Activated naive CD8-positive, alpha-beta T cell (primary cell): ENCODE measurements at regions not wholly inside any gene's neighbourhood (a gene's known extent, or its start where the extent isn't known, plus 50 kb on each side); places are given as distances from the start of the nearest gene placed in this dataset.
"Not testable (repeated sequence)": the region's sequence is repeated elsewhere in the genome, so short reads cannot be mapped to it uniquely, and the experiment has no call there.

Source experiments
- H3K27ac Mint-ChIP-seq: one replicate; pipeline ENCODE4 v1.8.0; 2021; ENCODE audit warnings: mixed read lengths
- H3K27me3 Mint-ChIP-seq: one replicate; pipeline ENCODE4 v1.8.0; 2021; ENCODE audit warnings: mixed read lengths
- H3K36me3 Mint-ChIP-seq: one replicate; pipeline ENCODE4 v1.8.0; 2021; ENCODE audit warnings: mixed read lengths
- H3K4me1 Mint-ChIP-seq: one replicate; pipeline ENCODE4 v1.8.0; 2021; ENCODE audit warnings: low read depth, mixed read lengths
- H3K4me3 Mint-ChIP-seq: one replicate; pipeline ENCODE4 v1.8.0; 2021; ENCODE audit warnings: mild to moderate bottlenecking, mixed read lengths
- H3K9me3 Mint-ChIP-seq: one replicate; pipeline ENCODE4 v1.8.0; 2021; ENCODE audit warnings: low read depth, mixed read lengths

DNA sequence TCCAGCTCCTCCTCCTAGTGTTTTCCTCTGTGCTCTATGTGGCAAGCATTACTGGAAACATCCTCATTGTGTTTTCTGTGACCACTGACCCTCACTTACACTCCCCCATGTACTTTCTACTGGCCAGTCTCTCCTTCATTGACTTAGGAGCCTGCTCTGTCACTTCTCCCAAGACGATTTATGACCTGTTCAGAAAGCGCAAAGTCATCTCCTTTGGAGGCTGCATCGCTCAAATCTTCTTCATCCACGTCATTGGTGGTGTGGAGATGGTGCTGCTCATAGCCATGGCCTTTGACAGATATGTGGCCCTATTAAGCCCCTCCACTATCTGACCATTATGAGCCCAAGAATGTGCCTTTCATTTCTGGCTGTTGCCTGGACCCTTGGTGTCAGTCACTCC lies 64.0 kb downstream of the OR4F15 start:
- H3K36me3 Mint-ChIP-seq, H3K4me1 Mint-ChIP-seq, H3K9me3 Mint-ChIP-seq, H3K27ac Mint-ChIP-seq, H3K4me3 Mint-ChIP-seq, H3K27me3 Mint-ChIP-seq: not testable (repeated sequence)

DNA sequence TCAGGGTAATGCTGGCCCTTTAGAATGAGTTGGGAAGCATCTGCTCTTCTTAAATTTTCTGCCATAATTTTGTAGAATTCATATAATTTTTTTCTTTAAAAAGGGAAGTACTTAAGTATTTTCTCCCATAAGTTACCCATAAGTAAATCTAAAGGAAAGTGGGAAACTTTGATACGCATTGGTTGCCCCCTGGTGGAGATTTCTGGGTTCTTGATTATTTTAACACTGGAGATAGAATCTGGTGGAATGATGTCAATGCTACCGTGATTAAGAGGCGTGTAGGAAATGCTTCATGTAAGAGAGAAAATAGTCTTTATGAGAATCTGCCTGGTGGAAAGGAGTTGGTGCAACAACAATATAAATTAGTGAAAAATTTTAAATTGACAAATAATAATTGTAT lies 65.6 kb downstream of the OR4F15 start:
- H3K9me3 Mint-ChIP-seq, H3K4me1 Mint-ChIP-seq, H3K27me3 Mint-ChIP-seq, H3K36me3 Mint-ChIP-seq, H3K27ac Mint-ChIP-seq, H3K4me3 Mint-ChIP-seq: not testable (repeated sequence)

DNA sequence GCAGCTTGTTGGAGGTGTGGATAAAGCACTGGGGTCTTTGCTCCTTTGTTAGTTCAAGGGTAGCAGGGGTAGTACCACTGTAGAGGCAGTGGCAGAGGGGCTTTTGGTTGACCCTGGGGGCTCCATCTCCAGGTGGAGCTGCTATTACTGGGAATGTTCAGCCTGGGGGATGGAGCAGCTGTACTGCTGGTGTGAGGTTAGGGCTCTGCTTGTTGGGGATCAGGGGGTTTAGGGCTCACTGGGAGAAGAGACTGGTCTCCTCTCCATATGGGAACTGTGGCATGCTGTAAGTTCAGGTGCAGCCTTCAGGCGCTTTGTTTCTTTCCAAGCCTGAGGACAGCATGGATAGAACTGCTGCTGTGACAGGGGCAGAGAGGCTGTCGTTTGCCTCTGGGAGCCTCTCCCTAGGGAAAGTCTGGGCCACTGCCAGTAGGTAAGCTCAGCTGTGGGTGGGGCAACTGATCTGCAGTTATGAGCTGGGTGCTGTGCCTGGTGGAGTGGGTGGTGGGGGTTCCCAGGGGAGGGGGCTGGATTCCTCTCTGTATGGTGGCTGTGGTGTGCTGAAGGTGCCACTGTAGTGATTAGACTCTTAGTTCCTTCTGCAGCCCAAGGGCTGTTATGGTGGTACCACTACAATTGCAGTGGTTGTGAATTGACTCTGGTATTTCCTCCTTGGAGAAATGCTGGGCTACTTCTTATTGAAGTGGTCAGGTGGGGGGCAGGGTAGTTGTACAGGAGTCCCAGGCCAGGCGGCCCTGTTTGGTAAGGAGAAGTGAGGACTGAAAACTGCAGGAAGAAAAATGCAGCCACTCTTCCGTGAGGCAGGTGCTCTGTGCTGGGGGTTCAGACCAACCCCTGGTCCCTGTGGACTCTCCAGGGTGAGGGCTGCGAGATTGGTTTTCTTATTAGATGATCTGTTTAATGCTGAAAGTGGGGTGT lies 100.6 kb downstream of the OR4F15 start:
- not testable (repeated sequence) for H3K36me3 Mint-ChIP-seq, H3K27ac Mint-ChIP-seq, H3K4me3 Mint-ChIP-seq, H3K4me1 Mint-ChIP-seq, H3K9me3 Mint-ChIP-seq
- H3K27me3 Mint-ChIP-seq = peaks cover 13% of the 10 kb centered on the region

DNA sequence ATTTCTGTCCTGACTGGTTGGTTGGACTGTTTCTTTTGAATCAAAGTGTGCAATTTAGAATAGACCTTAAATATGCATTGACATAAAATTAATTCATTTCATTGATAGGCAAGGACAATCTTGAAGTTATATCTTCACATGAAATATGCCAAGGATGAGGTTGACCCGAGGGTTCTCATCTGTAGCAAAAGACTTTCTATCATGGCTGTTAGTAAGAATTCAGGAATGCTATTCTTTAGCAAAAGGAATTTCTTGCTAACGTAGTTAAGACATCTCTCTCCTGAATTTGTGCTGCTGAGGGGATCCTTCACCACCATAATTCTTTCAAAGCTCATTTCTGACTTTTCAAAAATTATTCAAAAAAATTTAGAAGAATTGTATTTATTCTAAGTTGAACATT lies 112.6 kb downstream of the OR4F15 start:
- H3K4me3 Mint-ChIP-seq = not testable (repeated sequence)

DNA sequence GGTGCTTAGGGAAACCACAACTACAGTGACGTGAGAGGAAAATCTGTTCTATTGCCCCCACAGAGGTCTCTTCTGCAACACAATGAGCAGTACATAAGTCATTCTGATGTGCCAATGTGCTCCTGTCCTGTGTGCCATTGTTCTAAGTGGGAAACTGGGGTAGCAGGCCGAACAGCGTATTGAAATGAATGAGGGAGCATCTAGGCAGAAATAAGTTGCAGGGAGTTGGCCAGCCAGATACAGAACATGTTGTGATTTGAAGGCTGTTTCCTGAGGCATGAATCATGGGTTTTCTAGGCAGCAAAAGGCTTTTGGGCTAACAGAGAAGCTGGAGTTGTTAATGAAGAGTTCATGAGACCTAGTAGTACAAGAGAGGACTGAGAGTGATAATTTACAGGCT lies 122.5 kb downstream of the OR4F15 start:
- H3K27ac Mint-ChIP-seq, H3K27me3 Mint-ChIP-seq, H3K9me3 Mint-ChIP-seq, H3K4me3 Mint-ChIP-seq, H3K36me3 Mint-ChIP-seq, H3K4me1 Mint-ChIP-seq: not testable (repeated sequence)

More for the DNA sequence above, 112.6 kb downstream of the OR4F15 start:
- H3K27ac Mint-ChIP-seq, H3K36me3 Mint-ChIP-seq, H3K27me3 Mint-ChIP-seq, H3K9me3 Mint-ChIP-seq, H3K4me1 Mint-ChIP-seq: not testable (repeated sequence)

- H3K27ac Mint-ChIP-seq, H3K4me1 Mint-ChIP-seq, H3K4me3 Mint-ChIP-seq, H3K36me3 Mint-ChIP-seq, H3K27me3 Mint-ChIP-seq, H3K9me3 Mint-ChIP-seq: not testable (repeated sequence)
Measured at GRCh38 chr15:101937362-101937761, 125.4 kb downstream of the OR4F15 start.

DNA sequence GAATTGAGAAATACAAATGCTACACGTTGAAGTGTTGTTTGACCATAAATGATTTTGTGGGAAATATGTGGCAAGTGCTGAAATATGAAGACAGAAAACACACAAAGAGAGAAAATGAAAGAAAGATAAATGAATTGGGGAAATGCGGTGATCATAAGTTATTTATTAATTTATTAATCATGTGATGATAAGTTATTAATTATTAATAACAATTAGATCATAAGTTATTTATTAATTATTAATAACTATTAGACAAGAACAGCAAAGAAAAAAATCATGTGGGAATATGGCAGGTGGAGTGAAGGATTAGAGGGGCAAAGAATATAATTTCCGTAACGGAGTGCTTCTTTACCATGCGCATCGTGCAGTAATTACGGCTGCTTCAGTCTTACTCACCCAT lies 126.6 kb downstream of the OR4F15 start:
- H3K4me3 Mint-ChIP-seq, H3K9me3 Mint-ChIP-seq, H3K27ac Mint-ChIP-seq, H3K4me1 Mint-ChIP-seq, H3K27me3 Mint-ChIP-seq, H3K36me3 Mint-ChIP-seq: not testable (repeated sequence)

- peaks cover 10% of the 10 kb centered on the region for H3K27me3 Mint-ChIP-seq
- not testable (repeated sequence) for H3K27ac Mint-ChIP-seq, H3K9me3 Mint-ChIP-seq, H3K36me3 Mint-ChIP-seq, H3K4me1 Mint-ChIP-seq, H3K4me3 Mint-ChIP-seq
Measured at GRCh38 chr15:101945896-101946295, 133.9 kb downstream of the OR4F15 start.

GRCh38 chr15:101948491-101949010 lies 136.5 kb downstream of the OR4F15 start:
- not testable (repeated sequence) for H3K27me3 Mint-ChIP-seq, H3K27ac Mint-ChIP-seq, H3K4me3 Mint-ChIP-seq, H3K36me3 Mint-ChIP-seq, H3K4me1 Mint-ChIP-seq, H3K9me3 Mint-ChIP-seq

DNA sequence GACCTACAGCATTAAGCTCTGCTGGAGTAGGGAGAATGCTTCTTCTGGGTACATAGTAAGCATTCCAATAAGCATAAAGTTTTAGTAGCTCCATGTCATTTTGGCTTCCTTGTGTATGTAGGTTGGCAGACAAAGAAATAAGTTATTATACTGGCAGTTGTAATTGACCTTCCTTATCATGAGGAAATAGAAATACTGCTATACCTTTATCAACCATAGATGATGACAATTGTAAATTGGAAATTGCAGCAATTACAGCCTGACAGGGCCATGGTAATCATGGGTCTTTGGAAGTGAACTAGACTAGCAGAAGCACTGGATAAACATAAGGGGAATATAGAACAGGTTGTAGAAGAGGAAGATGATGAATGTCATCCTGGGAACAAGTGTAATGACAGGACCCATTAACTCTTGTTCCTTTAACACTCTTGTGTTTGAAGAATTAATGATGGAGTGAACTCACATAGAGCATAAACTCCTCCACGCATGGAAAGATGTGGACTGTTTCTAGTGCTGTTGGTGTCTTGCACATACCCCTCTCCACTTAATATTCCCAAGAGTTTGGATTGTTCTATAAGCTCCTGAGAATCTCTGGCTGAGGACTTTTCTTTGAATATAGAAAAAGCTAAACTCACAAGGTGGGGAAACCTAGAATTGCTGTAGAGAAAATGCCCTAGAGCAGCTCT lies 137.5 kb downstream of the OR4F15 start:
- not testable (repeated sequence) for H3K4me3 Mint-ChIP-seq, H3K9me3 Mint-ChIP-seq, H3K36me3 Mint-ChIP-seq, H3K4me1 Mint-ChIP-seq, H3K27me3 Mint-ChIP-seq, H3K27ac Mint-ChIP-seq

GRCh38 chr15:101953993-101954392 lies 142.0 kb downstream of the OR4F15 start:
- H3K9me3 Mint-ChIP-seq, H3K27ac Mint-ChIP-seq, H3K4me3 Mint-ChIP-seq: not testable (repeated sequence)

GRCh38 chr15:101955840-101956239 lies 143.8 kb downstream of the OR4F15 start:
- not testable (repeated sequence) for H3K4me1 Mint-ChIP-seq, H3K4me3 Mint-ChIP-seq, H3K27ac Mint-ChIP-seq, H3K9me3 Mint-ChIP-seq, H3K27me3 Mint-ChIP-seq, H3K36me3 Mint-ChIP-seq

More at GRCh38 chr15:101953993-101954392, 142.0 kb downstream of the OR4F15 start:
- H3K36me3 Mint-ChIP-seq, H3K27me3 Mint-ChIP-seq, H3K4me1 Mint-ChIP-seq: not testable (repeated sequence)

- not testable (repeated sequence) for H3K4me3 Mint-ChIP-seq, H3K9me3 Mint-ChIP-seq, H3K27ac Mint-ChIP-seq, H3K27me3 Mint-ChIP-seq, H3K4me1 Mint-ChIP-seq, H3K36me3 Mint-ChIP-seq
Measured at GRCh38 chr15:101958656-101959055, 146.7 kb downstream of the OR4F15 start.

- H3K4me3 Mint-ChIP-seq = peak overlapping the region; percentile 75
- H3K9me3 Mint-ChIP-seq, H3K27ac Mint-ChIP-seq, H3K36me3 Mint-ChIP-seq, H3K4me1 Mint-ChIP-seq, H3K27me3 Mint-ChIP-seq: not testable (repeated sequence)
Measured at GRCh38 chr15:101961263-101961662, 149.3 kb downstream of the OR4F15 start.

DNA sequence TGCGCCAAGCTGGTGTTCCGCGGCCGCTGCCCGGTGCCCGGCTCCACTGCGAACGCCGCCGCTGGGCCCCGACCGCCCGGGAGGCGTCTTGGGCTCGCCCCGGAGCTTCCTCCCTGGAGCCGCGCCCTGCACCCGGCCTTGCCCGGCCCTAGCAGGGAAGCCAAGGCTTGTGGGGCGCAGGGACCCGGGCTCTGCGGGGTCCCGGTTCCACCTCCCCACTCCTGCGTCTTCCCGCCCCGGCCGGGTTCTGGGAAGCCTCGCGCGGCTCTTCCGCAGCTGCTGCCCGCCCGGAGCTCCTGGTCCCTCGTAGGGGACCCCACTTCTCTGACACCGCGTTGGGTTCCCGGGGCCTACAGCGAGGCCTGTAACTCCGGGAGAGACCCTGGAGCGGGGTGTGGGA lies 149.8 kb downstream of the OR4F15 start:
- peak overlapping the region; percentile 58 for H3K4me3 Mint-ChIP-seq
- not testable (repeated sequence) for H3K27ac Mint-ChIP-seq, H3K4me1 Mint-ChIP-seq, H3K9me3 Mint-ChIP-seq, H3K36me3 Mint-ChIP-seq, H3K27me3 Mint-ChIP-seq

DNA sequence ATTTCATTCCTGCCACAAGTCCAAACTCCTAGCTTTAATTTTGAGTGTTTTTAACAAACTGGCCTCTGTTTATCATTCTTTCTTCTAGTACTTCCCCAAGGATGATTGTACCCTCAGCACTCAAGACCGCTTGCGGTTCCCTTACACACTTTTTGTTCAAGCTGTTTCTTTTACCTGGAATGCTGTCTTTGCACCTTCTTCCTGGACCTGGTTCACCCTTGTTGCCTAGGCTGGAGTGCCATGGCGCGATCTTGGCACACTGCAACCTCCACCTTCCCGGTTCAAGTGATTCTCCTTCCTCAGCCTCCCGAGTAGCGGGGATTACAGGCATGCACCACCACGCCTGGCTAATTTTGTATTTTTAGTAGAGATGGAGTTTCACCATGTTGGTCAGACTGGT lies 151.7 kb downstream of the OR4F15 start:
- H3K27me3 Mint-ChIP-seq, H3K36me3 Mint-ChIP-seq, H3K27ac Mint-ChIP-seq, H3K9me3 Mint-ChIP-seq, H3K4me3 Mint-ChIP-seq: not testable (repeated sequence)
- peaks cover 11% of the 10 kb centered on the region for H3K4me1 Mint-ChIP-seq
